ENCODE measurements at regions not wholly inside any gene's neighbourhood (a gene's known extent, or its start where the extent isn't known, plus 50 kb on each side); places are given as distances from the start of the nearest gene placed in this dataset.

DNA sequence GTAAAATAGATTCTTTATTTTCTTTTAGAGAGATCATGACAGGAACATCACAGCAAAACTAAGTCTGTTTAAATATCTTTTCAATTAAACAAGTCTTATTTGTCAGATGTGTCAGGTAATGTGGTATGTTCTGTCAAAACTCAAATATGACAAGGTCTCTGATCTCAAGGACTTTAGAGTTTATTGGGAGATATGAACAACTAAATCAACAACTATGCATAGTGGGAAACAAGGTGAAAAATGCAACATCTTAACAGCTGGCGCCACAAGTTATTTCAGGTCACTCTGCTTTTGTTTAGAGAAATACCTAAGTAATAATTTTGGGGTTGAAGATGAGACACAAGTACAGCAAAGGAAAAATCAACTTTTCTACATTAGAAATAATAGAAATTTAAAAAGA lies 779.4 kb upstream of the ADGRL4 start:
- intact Hi-C loops (cut with DNase I), result no loop called here
- ATAC-seq (no peak), DNase-seq (ENCODE audit: low spot score) (no peak)

DNA sequence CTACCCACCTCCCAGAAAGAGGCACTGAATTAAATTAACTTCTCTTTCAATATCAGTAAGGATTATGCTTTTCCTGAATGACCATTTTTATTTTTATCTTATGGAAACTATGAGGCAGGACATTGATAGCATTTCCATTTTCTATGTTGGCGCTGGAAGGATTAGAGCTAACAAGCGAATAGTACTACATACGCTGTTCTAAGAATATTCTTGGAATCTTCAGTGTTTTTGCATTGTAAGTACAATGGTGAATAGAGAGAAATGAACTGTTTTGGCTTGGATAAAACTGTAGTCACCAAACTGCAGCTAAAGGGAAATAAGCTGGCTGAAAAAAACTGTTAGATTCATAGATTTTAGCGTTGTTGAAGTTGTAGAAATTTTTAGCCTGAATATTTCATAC lies 779.0 kb upstream of the ADGRL4 start:
- no peak for DNase-seq (ENCODE audit: low spot score)
- no peak for ATAC-seq
- intact Hi-C loops (cut with DNase I), result no loop called here

DNA sequence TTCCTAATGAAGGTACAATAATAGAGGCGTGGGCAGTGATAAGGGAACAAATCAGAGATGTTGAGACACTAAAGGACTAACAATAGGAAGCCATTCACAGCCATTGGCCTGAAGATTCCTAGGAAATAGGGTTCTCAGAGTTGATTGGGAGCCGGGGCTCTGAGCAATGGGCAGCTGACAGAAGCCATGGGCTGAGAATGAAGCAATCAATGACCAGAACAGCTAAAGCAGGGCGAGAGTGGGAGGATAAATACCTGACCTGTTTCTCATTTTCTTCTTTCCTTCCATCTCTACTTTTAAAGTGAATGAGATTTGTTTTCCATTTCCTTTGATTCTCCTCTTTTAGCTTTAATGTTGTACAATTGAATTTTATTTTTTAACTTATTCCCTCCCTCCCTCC lies 774.7 kb upstream of the ADGRL4 start:
- DNase-seq (ENCODE audit: low spot score), result no peak
- intact Hi-C loops (cut with DNase I), result no loop called here
- no peak for ATAC-seq

DNA sequence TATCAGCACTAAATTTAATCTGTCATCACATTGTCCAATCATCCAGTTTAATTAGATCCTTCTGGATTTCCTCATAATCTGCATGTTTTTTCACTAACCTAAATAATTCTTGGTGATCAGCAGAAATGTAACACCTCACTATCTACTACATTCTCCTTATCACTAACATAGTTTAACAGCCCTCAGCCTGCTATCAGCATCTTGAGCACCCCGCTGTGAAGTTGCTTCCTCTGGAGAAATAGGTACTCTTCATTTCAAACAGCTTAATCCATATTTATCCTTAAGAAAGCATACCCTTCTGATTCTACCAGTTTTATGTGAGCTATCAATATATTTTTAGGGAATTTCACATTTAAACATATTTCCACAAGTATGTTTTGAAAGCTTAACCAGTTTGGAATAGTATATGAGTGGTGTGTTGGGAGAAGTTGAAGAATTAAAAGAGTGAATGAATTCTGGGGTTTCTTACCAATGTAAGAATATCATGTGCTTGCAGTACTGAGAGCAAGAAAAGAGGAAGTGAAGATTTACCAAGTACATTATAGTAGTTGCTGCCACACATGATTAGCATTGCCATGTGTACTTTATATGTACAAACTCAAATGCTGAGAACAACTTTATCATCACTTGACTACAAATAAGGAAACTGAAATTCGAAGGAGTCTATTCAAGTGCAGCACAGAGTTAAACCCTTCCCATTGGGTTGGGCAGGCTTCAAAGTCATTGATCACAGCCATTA lies 771.1 kb upstream of the ADGRL4 start:
- intact Hi-C loops (cut with DNase I), result no loop called here
- DNase-seq (ENCODE audit: low spot score), result no peak
- ATAC-seq, result no peak

DNA sequence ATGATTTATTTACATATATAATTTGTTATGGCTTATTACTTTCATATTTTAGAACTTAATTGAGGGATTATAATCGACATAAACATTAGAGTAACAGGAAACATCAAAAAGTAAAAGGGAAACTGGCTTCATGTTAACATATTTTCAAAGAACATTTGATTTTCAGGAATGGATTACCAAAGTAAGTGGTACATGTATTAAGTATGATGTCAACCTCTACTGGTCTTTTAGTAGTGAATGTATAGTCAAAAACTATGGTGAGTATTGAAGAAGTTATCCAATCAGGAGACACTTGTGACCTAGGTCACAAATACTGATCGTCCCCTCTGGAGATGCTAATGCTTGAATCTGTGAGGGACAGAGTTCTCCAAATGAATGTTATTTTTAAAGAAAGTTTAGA lies 768.9 kb upstream of the ADGRL4 start:
- ATAC-seq, result no peak
- DNase-seq (ENCODE audit: low spot score), result no peak
- intact Hi-C loops (cut with DNase I), result no loop called here

DNA sequence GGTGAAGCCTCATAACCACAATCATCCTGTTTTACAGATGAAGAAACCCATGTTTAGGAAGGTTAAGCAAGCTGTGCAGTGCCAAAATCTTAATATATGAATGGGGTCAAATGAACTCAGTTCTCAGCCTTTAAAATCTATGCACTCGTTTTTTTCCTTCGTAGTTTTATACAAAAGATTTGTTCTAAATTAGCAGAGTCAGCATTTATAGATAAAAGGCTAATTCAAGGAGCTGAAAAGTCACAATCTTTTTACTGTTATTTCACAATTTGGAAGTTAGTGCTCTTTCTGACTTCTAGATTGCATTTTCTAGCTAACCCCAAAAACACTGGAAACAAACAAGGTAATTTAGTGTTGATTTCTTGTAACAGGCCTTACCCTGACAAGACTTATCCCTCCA lies 766.9 kb upstream of the ADGRL4 start:
- ATAC-seq, result no peak
- no peak for DNase-seq (ENCODE audit: low spot score)
- intact Hi-C loops (cut with DNase I), result no loop called here

DNA sequence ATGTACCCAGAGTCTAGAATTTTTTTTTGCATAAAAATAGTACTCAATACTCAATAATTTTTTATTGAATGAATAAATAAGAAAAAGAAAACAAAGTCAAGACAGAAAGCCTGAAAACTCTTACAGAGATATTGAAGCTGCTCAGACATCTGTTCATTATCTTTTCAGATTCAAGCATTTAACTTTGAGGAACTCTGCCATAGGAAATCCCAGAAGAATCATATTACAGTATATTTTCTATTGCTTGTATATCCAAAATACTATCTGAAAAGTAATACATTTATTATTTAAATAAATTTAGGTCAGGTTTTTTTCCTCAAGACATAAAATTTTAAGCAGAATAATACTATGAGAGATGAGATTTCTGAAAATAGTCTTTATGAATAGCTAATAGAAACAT lies 755.9 kb upstream of the ADGRL4 start:
- ATAC-seq (no peak), DNase-seq (ENCODE audit: low spot score) (no peak)
- intact Hi-C loops (cut with DNase I), result no loop called here

DNA sequence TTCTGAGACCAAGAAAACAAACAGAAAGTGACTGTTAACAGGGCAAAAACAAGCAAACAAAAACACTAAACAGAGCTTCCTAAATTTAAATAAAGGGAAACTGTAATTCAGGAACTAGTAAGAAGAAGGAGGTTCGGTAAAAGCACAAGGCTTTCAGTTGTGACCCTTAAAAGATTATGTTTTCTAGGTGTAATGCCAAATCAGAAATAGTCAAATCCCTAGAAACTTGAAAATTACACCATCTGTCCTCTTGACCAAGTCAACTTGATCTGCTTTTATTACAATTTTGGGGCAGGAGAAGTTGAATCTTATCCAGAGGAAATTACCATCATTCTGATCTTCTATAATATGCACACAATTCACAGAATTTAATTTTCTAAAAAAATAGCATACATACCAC lies 754.0 kb upstream of the ADGRL4 start:
- intact Hi-C loops (cut with DNase I), result no loop called here
- peak; percentile 55 for ATAC-seq

DNA sequence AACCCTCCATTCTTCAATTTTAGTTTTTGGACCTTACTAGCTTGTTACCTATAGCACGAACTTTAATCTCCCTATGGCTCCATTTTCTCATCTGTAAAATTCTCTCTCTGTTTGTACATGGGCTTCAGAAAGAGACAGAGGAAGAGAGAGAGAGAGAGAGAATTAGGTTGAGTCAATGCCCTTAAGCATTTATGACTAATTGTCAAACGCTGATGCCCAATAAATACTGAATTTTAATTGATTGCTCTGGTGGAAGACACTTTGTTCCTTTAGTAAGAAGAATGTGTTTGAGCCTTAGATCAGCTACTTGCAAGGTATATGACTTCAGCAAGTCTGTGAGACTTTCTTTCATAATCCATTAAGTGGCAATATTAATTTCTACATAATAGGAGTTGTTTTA lies 743.1 kb upstream of the ADGRL4 start:
- ATAC-seq, result no peak
- no peak for DNase-seq (ENCODE audit: low spot score)
- intact Hi-C loops (cut with DNase I), result no loop called here

More for the DNA sequence above, 754.0 kb upstream of the ADGRL4 start:
- DNase-seq (ENCODE audit: low spot score), result no peak

DNA sequence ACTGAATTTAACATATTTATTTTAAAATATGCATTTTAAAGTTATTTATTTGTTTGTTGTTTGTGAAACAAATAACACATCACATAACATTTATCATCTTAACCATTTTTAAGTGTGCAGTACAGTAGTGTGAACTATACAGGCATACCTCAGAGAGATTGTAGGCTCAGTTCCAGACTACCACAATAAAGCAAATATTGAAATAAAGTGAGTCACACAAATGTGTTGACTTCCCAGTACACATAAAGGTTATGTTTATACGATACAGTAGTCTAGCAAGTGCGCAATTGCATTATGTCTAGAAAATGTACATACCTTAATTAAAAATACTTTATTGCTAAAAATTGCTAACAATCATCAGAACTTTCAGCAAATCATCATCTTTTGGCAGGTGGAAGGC lies 739.4 kb upstream of the ADGRL4 start:
- DNase-seq (ENCODE audit: low spot score) (no peak), ATAC-seq (no peak)
- intact Hi-C loops (cut with DNase I), result no loop called here

DNA sequence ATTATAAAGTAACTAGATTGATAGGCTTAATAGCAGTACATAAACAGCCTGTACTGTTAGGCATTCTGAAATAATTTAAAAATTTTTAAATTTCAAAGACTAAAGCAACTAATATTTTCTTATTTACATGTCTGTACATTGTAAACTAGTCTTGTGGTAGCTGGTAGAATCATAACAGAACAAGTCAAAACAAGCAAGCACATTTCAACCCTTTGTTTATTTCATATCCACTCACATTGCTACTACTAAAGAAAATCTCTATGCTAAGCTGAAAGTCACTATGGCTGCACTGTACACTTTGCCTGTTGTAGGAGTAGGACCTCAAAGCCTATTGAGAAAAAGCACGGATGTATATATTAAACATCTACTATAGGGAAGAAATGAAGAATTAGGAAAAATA lies 738.2 kb upstream of the ADGRL4 start:
- no peak for DNase-seq (ENCODE audit: low spot score)
- intact Hi-C loops (cut with DNase I), result no loop called here
- no peak for ATAC-seq

DNA sequence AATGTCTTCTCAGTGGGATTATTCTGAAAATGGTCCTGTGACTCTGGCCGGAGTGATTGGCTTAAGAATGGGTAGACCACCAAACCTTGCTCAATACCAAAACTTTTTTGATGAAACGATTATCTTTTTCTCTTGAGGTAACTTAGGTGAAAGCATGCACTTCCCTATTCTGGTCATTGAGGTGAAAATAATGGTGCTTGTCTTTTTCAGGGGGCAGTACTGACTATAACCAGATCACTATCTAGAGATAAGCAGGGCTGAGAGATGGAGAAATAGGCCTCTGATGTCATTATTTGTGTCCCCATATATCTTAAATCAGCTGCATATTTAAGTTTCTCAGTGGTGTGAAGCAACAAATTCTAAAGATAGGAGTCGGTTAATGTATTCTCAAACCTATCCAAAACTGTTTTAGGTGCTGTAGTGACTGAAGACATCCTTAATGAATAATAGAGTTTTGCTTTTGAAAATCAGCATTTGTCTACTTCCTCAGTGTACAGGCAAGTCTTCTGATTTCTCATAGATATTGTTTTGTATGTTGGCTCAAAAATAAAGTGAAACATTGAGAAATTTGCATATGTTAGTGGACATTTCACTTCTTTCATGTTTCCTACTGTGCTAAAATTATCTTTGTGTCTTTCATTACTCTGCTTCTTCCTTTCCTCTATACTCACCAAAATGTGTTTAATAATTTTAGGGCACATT lies 735.3 kb upstream of the ADGRL4 start:
- DNase-seq (ENCODE audit: low spot score) (no peak), ATAC-seq (no peak)
- intact Hi-C loops (cut with DNase I), result no loop called here

DNA sequence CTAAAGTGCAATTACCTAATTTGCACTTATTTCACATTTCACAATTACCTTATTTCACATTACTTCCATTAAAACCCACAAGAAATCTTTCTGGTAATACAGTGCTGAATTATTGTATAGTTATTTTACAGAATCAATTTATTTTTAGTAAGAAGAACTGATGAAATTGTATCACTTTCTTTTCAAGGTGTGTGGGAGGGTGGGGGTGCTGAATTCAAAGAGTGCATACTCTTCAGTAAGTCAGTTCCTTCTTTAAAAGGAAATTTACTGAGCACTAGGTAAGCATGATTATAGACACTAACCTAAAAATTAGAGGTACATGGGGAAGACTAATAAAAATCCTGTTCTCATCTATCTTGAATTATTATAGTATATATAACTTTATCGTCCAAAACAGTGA lies 731.6 kb upstream of the ADGRL4 start:
- intact Hi-C loops (cut with DNase I), result no loop called here
- DNase-seq (ENCODE audit: low spot score) (no peak), ATAC-seq (no peak)

DNA sequence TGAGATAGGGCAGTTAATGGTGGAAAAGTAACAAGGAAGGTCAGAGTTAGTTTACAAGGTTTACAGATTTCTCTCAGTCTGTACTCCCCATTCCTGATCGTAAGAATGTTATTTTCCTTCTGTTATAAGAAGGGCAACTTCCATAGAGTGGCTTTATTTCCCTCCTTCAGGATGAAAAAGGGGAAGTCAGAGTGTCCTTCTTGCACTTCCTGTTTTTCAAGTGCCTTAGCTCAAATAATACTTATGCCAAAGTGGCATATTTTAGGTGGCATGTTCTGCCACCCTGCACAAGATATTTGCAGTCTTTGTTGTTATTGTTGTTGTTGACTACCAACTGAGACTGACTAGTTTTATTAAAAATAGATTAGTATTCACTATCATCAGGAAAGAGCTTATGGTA lies 730.7 kb upstream of the ADGRL4 start:
- DNase-seq (ENCODE audit: low spot score) (no peak), ATAC-seq (no peak)
- intact Hi-C loops (cut with DNase I), result no loop called here

DNA sequence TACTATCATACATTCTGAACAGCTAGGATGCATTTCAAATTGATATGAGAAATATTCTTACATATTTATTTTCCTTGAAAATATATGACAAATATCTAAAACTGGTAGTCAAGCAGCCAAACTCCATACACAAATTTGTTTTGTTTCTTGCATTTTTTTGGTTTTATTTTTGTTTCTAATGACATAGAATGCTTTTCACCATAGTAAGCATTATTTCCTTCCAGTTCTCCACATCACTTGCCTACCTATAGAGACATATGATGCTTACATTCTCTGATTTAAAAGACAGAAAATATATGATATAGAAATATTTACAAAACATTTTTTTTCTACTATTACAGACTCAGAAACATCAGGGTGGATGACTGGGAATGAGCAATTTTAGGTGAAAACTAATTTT lies 726.4 kb upstream of the ADGRL4 start:
- DNase-seq (ENCODE audit: low spot score) (no peak), ATAC-seq (no peak)
- intact Hi-C loops (cut with DNase I), result no loop called here

DNA sequence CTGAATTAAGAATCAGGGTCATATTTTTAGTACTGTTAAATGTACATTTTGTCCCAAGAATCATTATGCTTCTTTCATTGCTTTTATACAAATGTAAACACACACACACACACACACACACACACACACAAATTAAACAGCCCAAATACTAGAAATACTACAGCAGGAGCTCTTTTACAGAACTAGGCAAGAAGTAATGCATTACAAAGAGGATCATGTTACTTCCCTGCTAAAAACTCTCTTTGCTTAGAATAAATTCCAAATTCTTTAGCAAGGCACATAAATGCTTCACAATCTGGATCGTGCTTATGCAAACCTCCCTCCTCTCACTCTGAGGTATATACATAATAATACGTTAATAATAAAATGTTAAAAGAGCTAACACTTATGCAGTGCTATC lies 720.4 kb upstream of the ADGRL4 start:
- intact Hi-C loops (cut with DNase I), result no loop called here
- DNase-seq (ENCODE audit: low spot score), result no peak
- ATAC-seq, result no peak

DNA sequence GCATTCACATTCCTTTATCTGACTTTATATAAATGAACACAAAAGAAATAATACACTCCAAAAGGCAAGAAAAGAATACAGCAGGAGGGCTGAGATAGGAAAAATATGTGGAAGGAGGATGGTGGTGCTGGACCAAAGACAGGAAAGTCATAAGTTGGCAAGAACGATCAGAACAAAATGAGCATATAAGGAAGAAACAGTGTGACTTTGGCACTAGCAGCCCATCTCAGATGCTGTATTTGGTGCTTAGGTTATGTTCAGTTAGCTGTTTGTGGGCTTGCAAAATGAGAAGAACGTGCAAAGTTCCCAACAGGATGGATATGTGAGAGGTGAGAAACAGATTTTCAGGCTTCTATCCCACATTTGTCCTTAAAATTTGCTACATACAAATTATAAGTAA lies 719.8 kb upstream of the ADGRL4 start:
- no peak for ATAC-seq
- intact Hi-C loops (cut with DNase I), result no loop called here
- no peak for DNase-seq (ENCODE audit: low spot score)

DNA sequence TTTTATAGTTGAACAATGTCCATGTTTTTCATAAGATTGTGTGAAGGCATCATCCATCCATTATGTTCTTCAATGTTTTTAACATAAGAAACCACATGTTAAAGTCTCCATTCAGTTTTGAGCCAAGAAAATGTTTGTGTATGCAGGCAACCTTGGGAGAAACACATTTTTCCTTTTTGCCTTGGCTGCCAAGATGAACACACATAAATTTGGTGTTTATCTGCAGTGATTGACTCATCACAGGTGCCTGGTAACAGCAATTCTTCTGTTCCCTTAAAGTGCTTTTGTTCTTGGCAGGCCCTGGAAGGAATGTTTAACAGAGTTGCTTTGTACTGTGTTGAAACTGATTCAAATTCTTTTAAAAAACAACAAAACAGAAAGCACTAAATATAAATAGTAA lies 709.9 kb upstream of the ADGRL4 start:
- intact Hi-C loops (cut with DNase I), result no loop called here
- DNase-seq (ENCODE audit: low spot score) (no peak), ATAC-seq (peak; percentile 77)

DNA sequence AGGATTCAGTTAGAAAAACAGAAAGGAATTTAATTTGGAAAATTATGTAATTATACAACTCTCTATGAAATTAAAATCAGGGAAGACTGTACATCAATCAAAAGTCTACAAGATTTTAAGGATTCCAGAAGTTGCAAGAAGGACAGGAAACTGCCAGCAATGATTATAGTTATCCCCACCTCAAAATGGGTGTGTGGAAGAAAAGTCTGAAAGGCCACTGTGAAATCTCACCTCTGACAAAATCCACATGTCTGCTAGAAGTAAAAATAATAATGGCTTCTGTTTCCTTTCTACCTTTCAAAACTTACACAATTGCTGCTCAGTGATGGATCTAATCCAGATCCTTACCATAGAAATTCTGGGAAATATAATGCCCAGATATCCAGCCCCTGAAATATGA lies 708.1 kb upstream of the ADGRL4 start:
- DNase-seq (ENCODE audit: low spot score) (no peak), ATAC-seq (no peak)
- intact Hi-C loops (cut with DNase I), result no loop called here

DNA sequence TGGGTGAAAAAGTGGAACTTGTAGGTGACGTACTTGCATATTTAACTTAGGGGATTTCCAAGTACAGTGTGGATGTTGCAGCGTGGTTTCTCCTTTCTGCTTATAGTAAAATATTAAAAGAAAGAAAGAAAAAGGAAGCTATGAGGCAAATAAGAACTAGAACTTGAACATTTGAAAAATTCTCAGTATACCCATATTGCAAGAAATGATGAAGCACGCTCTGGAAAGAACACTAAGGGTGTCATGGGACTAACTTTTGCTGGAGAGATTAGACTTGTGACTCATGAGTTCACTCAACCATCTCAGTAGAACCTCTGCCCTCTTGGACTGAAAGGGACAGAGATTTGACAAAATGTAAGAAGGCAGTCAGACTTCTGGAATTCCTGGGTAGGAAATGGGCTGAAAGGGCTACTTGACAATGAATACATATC lies 704.5 kb upstream of the ADGRL4 start:
- ATAC-seq, result no peak
- DNase-seq (ENCODE audit: low spot score), result no peak
- intact Hi-C loops (cut with DNase I), result no loop called here

DNA sequence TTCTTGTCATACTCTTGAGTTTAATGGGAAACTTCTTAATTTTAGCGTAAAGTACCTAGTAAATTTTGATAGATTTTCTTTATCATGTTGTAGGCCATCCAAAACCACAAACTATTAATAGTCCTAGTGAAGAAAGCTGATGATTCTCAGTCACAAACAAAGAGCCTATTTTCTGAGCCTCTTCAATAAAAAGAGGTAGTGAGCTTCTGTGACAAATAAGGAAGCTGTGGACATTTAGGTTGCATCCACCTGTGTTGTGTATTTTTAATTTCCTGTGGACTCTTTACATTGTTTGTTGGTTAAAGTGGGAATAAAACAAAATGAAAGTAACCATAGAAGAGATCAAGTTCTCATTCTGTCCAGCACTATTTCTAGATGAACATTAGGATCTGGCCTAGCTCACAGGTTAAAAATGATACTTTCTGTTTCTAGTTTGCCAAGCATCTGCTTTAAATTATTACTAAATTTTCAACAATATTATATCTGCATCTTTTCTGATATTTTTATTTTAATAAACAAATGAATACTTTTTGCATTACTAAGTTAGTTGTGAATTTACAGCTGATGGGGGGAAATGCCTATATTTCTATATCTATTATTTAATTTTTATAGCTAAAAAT lies 702.2 kb upstream of the ADGRL4 start:
- no peak for DNase-seq (ENCODE audit: low spot score)
- intact Hi-C loops (cut with DNase I), result no loop called here
- no peak for ATAC-seq
